ENCODE measurements at regions not wholly inside any gene's neighbourhood (a gene's known extent, or its start where the extent isn't known, plus 50 kb on each side); places are given as distances from the start of the nearest gene placed in this dataset.
"Not testable (repeated sequence)": the region's sequence is repeated elsewhere in the genome, so short reads cannot be mapped to it uniquely, and the experiment has no call there.

DNA sequence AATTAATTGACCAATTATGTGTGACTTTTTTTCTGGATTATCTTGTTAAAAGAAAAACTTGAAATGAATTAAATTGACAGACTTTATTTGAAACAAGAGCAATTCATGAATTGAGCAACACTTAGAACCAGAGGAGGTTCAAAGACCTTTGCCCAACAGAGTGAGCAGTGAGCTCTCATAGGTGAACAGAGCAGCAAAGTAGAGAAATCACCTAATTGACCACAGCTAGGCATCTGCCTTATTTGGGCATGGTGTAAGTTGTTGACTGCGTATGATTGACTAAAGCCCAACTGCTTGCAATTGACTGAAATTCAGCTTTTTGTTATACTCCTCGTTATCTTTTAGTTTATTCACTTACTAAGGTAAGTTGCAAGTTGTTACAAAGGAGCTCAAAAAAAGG is 1216.0 kb upstream of the ALCAM start:
- CTCF ChIA-PET = no interaction called here

GRCh38 chr3:104154896-104155295 is 1211.8 kb upstream of the ALCAM start:
- H3K27ac Mint-ChIP-seq = no peak overlapping the region
- no peaks in the 10 kb centered on the region for H3K27me3 Mint-ChIP-seq
- no peaks in the 10 kb centered on the region for H3K9me3 Mint-ChIP-seq
- no peaks in the 10 kb centered on the region for H3K4me1 Mint-ChIP-seq
- H3K4me3 Mint-ChIP-seq = no peak overlapping the region
- CTCF ChIA-PET = no interaction called here
- H3K36me3 Mint-ChIP-seq = no peaks in the 10 kb centered on the region
- DNase-seq = no peak

More for the DNA sequence above, 1216.0 kb upstream of the ALCAM start:
- Mint-ChIP-seq H3K36me3 (no peaks in the 10 kb centered on the region), H3K4me1 (no peaks in the 10 kb centered on the region), H3K4me3 (no peak overlapping the region), H3K27ac (no peak overlapping the region), H3K27me3 (no peaks in the 10 kb centered on the region), H3K9me3 (no peaks in the 10 kb centered on the region)
- DNase-seq = no peak

GRCh38 chr3:104165866-104166265 is 1200.8 kb upstream of the ALCAM start:
- no peak overlapping the region for H3K27ac Mint-ChIP-seq
- no peak for DNase-seq
- no peaks in the 10 kb centered on the region for H3K27me3 Mint-ChIP-seq
- H3K4me3 Mint-ChIP-seq = no peak overlapping the region
- CTCF ChIA-PET = no interaction called here
- no peaks in the 10 kb centered on the region for H3K36me3 Mint-ChIP-seq
- no peaks in the 10 kb centered on the region for H3K4me1 Mint-ChIP-seq
- H3K9me3 Mint-ChIP-seq = peaks cover 13% of the 10 kb centered on the region

DNA sequence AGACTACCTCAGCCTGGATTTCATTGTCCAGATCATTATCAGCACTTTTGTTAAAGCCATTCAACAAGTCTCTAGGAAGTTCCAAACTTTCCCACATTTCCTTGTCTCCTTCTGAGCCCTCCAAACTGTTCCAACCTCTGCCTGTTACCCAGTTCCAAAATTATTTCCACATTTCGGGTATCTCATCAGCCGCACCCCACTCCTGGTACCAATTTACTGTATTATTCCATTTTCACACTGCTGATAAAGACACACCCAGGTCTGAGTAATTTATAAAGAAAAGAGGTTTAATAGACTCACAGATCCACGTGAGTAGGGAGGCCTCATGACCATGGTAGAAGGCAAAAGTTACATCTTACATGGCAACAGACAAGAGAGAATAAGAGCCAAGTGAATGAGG is 1198.3 kb upstream of the ALCAM start:
- H3K9me3 Mint-ChIP-seq = peaks cover 15% of the 10 kb centered on the region
- DNase-seq = no peak
- H3K4me3 Mint-ChIP-seq = no peak overlapping the region
- H3K27ac Mint-ChIP-seq = no peak overlapping the region
- CTCF ChIA-PET = no interaction called here
- H3K4me1 Mint-ChIP-seq = no peaks in the 10 kb centered on the region
- no peaks in the 10 kb centered on the region for H3K27me3 Mint-ChIP-seq
- no peaks in the 10 kb centered on the region for H3K36me3 Mint-ChIP-seq

DNA sequence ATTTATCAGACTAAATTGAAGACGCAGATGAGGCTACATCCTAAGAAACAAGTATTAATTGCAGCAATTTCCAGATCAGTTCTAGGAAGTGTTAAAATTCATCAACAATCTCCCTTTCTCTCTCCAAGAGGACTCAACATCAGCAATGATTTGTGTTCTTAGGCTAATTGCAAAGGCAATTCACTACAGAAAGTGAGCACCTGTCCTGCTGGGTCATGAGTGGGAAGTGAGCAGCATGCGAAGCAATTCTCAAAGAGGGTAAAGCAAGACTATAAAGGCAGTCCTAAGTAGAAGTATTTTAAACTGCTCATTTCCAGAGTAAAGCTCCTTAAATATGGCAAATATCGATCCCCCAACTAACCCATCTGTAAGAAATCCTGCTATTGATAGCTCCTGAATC is 1191.0 kb upstream of the ALCAM start:
- DNase-seq = no peak
- CTCF ChIA-PET = no interaction called here
- Mint-ChIP-seq H3K4me1 (no peaks in the 10 kb centered on the region), H3K9me3 (peaks cover 2% of the 10 kb centered on the region), H3K27ac (no peak overlapping the region), H3K36me3 (no peaks in the 10 kb centered on the region), H3K4me3 (no peak overlapping the region), H3K27me3 (no peaks in the 10 kb centered on the region)

DNA sequence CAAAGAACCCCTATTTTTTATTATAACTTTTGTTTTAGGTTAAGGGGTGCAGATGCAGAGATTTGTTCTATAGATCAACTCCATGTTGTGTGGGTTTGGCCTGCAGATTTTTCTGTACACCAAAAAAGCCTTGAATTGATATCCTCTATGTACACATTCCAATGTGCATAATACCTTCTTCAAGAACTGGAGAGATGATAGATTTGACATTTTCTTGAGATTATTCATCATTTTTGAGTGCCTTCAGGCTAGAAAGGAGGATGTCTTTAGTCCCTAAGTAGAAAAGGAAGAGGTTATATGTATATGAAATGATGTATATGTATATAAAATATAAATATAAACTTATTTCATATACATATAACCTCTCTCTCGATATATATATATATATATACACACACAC is 1190.0 kb upstream of the ALCAM start:
- H3K36me3 Mint-ChIP-seq = no peaks in the 10 kb centered on the region
- CTCF ChIA-PET = no interaction called here

GRCh38 chr3:104178680-104179079 is 1188.0 kb upstream of the ALCAM start:
- CTCF ChIA-PET = no interaction called here
- Mint-ChIP-seq H3K4me1 (no peaks in the 10 kb centered on the region), H3K4me3 (no peak overlapping the region), H3K27me3 (no peaks in the 10 kb centered on the region), H3K27ac (no peak overlapping the region), H3K9me3 (no peaks in the 10 kb centered on the region), H3K36me3 (no peaks in the 10 kb centered on the region)
- no peak for DNase-seq

More for the DNA sequence above, 1190.0 kb upstream of the ALCAM start:
- H3K27ac Mint-ChIP-seq = no peak overlapping the region
- H3K9me3 Mint-ChIP-seq = peaks cover 2% of the 10 kb centered on the region
- H3K4me3 Mint-ChIP-seq = no peak overlapping the region
- H3K4me1 Mint-ChIP-seq = no peaks in the 10 kb centered on the region
- H3K27me3 Mint-ChIP-seq = no peaks in the 10 kb centered on the region
- no peak for DNase-seq

- Mint-ChIP-seq H3K4me1 (no peaks in the 10 kb centered on the region), H3K4me3 (no peak overlapping the region), H3K9me3 (no peaks in the 10 kb centered on the region), H3K36me3 (no peaks in the 10 kb centered on the region), H3K27me3 (no peaks in the 10 kb centered on the region), H3K27ac (no peak overlapping the region)
- DNase-seq = no peak
- CTCF ChIA-PET = no interaction called here
Measured at GRCh38 chr3:104180906-104181305, 1185.8 kb upstream of the ALCAM start.

DNA sequence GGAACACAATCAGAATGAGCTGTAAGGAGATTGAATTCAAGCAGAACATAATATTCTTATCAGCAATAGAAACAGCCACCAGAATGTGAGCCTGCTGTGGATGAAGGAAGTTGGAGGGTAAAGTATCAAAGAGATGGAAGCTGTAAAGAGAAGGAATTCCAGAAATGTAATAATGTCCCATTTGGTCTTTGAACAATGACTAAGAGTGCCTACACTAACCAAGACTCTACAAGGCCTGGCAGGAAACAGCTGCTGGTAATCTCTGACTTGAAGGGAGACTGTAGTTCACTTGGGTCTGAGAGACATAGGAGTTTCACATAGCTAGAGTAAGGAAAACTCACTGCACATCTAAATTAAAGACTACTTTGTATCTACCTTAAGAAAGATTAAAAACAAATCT is 1176.0 kb upstream of the ALCAM start:
- no peak overlapping the region for H3K27ac Mint-ChIP-seq
- H3K36me3 Mint-ChIP-seq = no peaks in the 10 kb centered on the region
- H3K9me3 Mint-ChIP-seq = no peaks in the 10 kb centered on the region
- no peak for DNase-seq
- CTCF ChIA-PET = no interaction called here
- H3K4me1 Mint-ChIP-seq = no peaks in the 10 kb centered on the region
- no peaks in the 10 kb centered on the region for H3K27me3 Mint-ChIP-seq
- H3K4me3 Mint-ChIP-seq = no peak overlapping the region

DNA sequence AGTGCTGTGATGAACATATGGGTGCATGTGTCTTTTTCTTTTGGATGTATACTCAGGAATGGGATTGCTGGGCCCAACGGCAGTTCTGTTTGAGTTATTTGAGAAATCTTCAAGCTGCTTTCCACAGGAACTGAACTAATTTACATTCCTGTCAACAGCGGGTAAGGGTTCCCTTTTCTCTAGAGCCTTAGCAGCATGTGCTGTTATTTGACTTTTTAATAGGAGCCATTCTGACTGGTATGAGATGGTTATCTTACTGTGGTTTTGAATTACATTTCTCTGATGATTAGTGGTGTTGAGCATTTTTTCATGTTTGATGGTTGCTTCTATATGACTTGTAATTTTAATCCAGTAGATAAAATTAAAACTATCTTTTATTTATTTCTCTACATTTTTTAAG is 1168.6 kb upstream of the ALCAM start:
- Mint-ChIP-seq H3K27me3 (no peaks in the 10 kb centered on the region), H3K4me3 (no peak overlapping the region), H3K9me3 (no peaks in the 10 kb centered on the region), H3K27ac (no peak overlapping the region), H3K4me1 (no peaks in the 10 kb centered on the region), H3K36me3 (no peaks in the 10 kb centered on the region)
- no peak for DNase-seq
- CTCF ChIA-PET = no interaction called here

GRCh38 chr3:104206925-104207324 is 1159.8 kb upstream of the ALCAM start:
- Mint-ChIP-seq H3K4me3 (no peak overlapping the region), H3K27me3 (no peaks in the 10 kb centered on the region), H3K36me3 (no peaks in the 10 kb centered on the region), H3K9me3 (no peaks in the 10 kb centered on the region), H3K27ac (no peak overlapping the region), H3K4me1 (no peaks in the 10 kb centered on the region)
- CTCF ChIA-PET = no interaction called here
- no peak for DNase-seq

GRCh38 chr3:104214277-104214676 is 1152.4 kb upstream of the ALCAM start:
- CTCF ChIA-PET = no interaction called here

DNA sequence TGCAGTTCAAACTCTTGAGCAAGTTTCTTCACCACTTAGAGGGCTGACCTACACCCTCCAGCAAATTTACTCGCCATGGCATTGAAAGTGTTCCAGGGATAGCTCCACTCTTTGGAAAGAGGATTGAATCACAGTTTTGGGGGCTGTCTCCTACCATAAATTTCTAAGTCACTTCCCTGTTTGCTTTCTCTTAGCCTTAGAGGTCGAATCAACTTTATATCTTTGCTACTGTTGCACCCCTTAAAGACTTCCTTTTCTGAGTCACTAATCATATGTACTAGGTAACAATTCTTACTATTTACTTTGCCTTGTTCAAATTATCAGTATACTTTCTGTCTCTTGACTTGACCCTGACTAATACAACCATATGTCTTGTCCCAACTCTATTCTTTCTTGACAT is 1151.8 kb upstream of the ALCAM start:
- no peaks in the 10 kb centered on the region for H3K27me3 Mint-ChIP-seq
- CTCF ChIA-PET = no interaction called here
- H3K4me3 Mint-ChIP-seq = no peak overlapping the region
- DNase-seq = no peak
- H3K4me1 Mint-ChIP-seq = no peaks in the 10 kb centered on the region
- H3K36me3 Mint-ChIP-seq = no peaks in the 10 kb centered on the region
- H3K27ac Mint-ChIP-seq = no peak overlapping the region
- H3K9me3 Mint-ChIP-seq = peaks cover 1% of the 10 kb centered on the region

More at GRCh38 chr3:104214277-104214676, 1152.4 kb upstream of the ALCAM start:
- H3K9me3 Mint-ChIP-seq = peaks cover 1% of the 10 kb centered on the region
- H3K4me1 Mint-ChIP-seq = no peaks in the 10 kb centered on the region
- H3K27ac Mint-ChIP-seq = no peak overlapping the region
- no peaks in the 10 kb centered on the region for H3K36me3 Mint-ChIP-seq
- H3K27me3 Mint-ChIP-seq = no peaks in the 10 kb centered on the region
- DNase-seq = no peak
- no peak overlapping the region for H3K4me3 Mint-ChIP-seq

DNA sequence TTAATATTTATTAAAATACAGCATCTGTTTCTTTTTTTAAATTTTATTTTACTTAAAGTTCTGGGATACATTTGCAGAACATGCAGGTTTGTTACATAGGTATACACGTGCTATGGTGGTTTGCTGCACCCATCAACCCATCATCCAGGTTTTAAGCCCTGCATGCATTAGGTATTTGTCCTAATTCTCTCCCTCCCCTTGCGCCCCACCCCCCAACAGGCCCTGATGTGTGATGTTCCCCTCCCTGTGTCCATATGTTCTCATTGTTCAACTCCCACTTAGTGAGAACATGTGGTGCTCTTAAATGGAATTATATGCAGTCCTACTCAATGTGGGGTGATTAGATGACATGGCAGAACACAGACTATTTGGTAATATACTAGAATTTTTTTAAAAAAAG is 1147.7 kb upstream of the ALCAM start:
- H3K4me1 Mint-ChIP-seq, CTCF ChIA-PET: not testable (repeated sequence)

DNA sequence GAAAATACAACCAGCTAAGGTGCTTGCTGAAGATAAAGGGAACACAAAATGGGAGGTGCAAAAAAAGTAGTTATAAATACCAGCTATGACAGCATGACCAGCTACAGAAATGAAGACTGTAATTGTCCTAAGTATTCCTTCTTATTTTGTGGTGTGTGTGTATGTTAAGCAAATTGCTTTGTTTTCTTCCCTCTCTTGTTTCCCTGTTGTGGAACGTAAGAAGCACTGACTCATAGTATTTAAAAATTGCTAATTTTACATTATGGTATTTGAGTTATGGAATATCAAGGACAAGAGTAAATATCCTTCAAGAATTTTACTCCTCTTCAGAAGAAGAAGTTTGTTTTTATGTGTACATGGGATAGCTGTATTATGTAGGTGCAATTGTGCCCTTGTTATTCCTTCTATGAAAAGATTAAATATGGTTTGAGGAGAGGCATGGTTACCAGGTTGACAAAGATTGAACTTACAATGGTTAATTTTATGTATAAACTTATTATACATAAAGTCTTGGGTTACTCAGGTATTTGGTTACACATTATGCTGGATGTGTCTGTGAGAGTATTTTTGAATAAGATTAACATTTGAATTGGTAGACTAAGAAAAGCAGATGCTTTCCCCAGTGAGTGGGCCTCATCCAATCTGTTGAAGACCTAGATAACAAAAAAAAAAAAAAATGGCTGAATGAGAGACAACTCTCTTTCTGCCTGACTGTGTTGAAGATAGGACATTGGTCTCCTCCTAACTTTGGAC is 1132.1 kb upstream of the ALCAM start:
- H3K4me1 Mint-ChIP-seq = no peaks in the 10 kb centered on the region
- CTCF ChIA-PET = no interaction called here
- H3K9me3 Mint-ChIP-seq = no peaks in the 10 kb centered on the region

More for the DNA sequence above, 1147.7 kb upstream of the ALCAM start:
- not testable (repeated sequence) for H3K27ac Mint-ChIP-seq, H3K27me3 Mint-ChIP-seq, DNase-seq, H3K36me3 Mint-ChIP-seq, H3K9me3 Mint-ChIP-seq, H3K4me3 Mint-ChIP-seq

More for the DNA sequence above, 1132.1 kb upstream of the ALCAM start:
- no peak for DNase-seq
- Mint-ChIP-seq H3K27ac (no peak overlapping the region), H3K27me3 (no peaks in the 10 kb centered on the region), H3K4me3 (no peak overlapping the region), H3K36me3 (no peaks in the 10 kb centered on the region)

All from activated naive CD4-positive, alpha-beta T cell treated with anti-CD3 and anti-CD28 coated beads, Interleukin-2, amount 10 ng/mL, durations not matched to agents 7 days and 5 days (primary cell).